ENCODE measurements at regions not wholly inside any gene's neighbourhood (a gene's known extent, or its start where the extent isn't known, plus 50 kb on each side); places are given as distances from the start of the nearest gene placed in this dataset.
"Not testable (repeated sequence)": the region's sequence is repeated elsewhere in the genome, so short reads cannot be mapped to it uniquely, and the experiment has no call there.

DNA sequence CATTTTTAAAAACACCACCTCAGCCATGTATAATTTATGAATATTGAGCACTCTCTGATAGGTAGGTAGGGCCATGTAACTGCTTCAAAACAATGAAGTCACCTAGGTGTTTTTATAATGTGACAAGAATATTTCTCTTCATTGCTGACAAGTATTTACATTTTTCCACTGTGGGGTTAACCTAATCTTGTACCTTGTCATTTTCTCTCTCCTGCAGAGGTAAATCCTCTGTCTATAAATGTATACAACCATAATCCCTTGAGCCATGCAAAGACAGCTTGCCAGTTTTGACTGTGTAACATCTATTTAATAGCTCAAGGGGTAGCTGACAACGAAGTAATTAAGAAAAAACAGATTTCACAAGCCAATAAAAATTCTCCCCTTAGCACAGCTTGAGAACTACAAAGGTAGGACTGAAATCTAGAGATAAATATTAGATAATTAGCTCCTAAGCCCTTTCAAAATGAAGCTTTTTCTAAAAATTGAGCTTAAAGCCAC is 137.6 kb upstream of the POGK start:
- no peak for DNase-seq

DNA sequence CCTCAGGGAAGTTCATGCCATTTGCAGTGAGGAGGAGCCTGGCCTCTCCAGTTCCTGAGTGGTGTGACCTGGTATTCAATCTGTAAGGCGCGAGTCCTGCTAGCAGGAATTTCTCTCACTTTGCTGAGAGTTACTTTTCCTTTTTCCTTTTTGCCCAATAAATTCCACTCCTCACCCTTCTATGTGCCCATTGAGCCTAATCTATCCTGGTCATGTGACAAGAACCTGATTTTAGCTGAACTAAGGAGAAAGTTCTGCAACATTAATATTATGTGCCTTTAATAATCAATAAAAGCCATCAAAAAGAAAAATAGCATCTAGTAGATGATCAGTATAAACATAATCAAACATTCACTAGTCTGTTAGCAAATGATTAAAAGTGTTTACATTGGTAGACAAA is 136.1 kb upstream of the POGK start:
- DNase-seq, result no peak

DNA sequence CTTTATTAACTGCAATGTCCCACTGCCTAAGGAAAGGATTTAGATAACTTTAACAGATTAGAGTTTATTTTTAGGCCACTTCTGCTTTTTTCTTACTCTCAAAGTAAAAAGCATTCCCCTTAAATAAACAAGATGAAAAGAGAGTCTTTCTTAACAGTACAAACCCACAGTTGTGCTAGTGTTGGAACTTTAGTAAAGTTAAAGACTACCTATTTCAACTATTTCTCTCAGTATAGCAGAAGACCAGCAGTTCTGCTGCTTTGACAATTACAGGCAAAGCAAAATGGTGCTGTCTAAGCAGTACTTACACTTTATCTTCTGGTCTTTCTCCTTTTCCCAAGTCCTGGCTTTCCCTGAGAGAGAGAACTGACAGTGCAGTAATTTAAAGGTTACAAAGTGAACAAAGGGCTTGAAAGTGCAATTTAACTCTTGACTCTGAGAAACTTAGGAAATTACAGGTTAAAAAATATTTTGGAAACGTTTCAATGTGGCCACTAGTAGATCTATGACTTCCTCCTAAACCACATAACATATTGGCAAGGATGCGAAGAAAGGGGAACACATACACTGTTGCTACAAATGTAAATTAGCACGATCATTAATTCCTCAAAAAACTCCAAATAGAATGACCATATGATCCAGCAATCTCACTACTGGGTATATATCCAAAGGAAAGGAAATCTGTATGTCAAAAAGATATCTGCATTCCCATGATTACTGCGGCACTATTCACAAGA is 135.4 kb upstream of the POGK start:
- DNase-seq, result no peak

DNA sequence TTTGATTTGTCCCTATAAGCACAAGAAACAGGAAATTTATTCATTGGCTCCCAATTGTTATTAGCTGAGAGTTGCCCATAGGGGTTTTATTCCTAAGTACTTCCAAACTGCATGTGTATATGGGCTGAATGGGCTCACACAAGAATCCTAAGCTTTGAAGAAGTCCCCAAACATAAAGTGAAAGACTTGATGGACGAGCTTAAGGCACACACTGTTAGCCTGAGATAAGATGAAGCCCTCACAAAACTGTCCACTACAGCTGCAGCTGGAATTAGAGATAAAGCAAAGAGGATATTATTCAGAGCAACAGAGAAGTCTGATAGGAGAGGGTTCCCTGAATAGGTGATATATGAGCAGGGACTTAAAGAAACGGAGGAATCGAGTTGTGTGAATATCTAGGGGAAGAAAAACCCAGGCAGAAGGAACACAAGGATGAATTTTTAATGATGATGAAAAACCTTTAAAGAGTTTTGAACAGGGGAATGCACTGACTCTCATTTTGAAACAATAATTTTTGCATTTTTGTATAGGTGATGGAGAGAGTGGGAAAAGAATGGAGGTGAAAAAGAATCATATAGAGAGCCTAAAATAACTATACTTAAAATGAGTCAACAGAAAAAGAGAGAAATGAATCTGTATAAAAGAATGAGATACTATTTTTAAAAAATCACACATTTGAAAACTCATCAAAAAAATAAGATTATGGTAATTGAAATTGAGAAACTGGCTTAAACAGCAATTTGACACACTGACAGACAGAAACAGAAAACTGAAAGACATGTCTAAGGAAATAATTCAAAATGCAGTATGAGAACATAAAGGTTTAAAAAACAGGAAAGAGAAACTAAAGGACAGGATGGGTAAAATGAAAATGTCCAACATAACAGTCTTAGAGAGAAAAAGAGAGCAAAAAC is 133.6 kb upstream of the POGK start:
- DNase-seq, result no peak

DNA sequence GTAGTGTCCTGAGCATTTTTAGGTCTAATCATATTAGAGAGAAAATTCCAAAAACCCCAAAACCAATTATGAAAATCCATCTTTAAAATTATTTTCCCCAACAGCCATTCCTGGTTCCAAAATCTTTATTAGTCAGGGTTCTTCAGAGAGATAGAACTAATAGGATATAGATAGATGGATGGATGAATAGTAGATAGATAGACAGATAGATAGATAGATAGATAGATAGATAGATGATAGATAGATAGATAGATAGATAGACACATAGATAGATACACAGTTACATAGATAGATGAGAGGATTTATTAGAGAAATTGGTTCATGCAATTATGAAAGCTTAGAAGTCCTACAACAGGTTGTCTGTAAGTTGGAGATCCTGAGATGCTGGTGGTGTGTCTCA is 122.7 kb upstream of the POGK start:
- no peak for DNase-seq

DNA sequence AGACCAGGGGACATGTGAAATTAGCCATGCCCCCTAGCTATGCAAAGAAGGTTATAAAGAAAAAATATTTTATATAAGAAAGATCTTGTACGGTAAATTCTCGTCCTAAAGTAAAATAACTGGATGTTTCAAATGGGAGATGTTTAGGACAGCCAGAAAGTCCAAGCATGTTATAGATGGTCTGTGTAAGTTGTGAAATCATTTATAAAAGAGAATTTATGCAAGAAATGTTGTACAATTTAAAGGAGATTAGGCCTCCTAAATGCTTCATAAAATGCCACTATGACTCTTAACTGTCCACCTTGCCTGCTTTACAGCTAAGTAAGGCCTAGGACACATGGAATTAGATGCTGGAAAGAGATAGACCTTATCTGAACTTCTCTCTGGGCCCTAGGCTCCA is 118.1 kb upstream of the POGK start:
- no peak for DNase-seq

DNA sequence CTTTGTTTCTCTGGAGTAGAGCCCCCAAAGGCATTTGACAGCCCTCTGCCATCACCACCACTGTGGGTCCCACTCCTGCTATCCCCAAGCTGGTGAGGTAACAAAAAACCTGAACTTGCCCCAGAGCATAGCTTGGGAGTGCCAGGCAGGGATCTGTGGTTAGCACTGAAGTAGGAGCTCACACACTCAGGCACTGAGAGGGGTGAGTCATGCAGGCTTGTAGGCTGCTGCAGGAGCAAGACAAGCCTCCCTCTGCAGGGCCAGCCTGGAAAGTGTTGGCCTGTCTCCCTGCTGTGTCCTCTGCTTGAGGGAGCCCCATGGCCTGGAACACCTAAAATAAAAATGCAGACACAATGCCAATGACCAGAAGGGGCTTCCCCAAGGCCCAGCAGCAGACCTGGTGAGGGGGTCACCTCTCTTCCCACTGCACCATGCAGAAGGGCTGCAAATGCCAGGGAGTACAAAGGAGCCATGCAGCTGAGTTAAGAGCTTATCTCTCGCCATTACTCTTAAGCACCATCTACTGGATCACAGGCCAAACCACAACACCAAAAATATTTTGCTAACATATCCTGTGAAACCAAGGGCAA is 108.9 kb upstream of the POGK start:
- DNase-seq, result no peak

DNA sequence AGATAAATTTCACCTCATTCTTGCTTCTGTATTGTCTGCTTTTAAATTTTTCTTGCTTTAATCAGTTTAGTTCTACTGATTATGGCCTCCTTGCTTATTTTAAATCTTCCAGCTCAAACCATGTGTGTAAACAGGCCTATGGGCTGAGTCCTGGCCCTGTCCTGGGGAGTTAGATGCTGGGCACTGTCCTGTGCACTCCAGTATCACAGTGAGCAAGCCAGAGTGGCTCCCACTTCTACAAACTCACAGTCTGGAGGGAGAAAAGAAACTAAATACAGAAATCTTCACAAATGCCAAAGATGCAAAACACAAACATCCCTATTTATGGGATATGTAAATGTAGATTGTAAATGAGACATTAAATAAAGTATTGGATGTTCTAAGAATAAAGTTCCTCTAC is 101.1 kb upstream of the POGK start:
- no peak for DNase-seq

DNA sequence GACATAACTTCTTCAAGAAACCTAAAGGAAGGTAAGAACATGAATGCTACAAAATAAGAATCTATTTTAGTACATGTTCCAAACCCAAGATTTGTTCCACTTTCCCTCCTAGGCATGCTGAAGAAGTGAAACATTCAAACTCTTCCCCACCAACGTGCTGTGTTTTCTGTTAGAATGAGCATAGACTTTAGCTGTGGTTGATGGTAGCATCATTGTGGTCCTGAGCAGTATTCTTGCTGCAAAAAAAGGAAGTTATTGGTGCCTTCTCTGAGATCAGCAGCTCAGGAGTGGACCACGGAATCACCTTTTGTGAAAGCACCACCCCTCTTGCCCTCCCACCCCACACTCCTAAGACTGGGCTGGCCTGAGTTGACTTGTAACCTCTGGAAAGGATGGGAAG is 100.4 kb upstream of the POGK start:
- DNase-seq, result no peak

DNA sequence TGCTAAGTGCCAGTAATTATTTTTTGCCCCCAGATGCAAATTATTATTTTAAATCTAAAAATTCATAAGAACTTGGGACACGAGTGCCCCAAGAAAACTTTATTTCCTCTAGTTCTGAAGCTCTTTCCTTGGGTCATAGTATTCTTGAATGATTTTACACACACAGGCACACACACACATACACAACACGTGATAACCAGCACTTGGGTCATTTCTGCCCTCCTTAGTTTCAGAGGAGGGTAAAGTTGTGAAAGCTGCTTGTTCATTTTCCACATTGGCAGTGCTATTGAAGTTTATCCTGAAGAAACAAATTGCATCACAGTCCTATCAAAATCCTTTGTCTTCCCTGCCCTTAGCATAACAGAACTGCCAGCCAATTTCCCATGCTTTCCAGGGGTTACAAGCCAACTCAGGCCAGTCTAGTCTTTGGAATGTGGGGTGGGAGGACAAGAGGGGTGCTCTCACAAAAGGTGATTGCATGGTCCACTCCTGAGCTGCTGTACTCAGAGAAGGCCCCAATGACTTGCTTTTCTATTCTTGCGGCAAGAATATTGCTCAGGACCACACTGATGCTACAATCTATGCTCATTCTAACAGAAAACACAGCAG is 98.5 kb upstream of the POGK start:
- DNase-seq, result no peak

DNA sequence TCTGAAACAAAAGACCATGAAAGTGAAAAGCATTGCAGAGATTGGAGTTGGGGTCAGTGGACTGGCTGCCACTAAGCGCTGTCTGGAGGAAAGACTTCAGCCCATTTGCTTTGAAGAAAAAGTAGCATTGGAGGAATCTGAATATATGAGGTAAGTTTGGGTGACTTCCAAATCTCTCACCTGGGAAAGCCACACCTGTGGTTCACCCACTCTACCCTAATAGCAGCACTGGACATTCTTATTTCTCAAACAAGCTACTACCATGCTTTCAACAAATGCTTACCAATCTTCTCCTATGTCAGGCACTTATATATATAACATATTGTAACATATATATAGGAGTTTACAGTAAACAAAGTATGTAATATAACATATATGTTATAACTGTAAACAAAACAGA is 76.0 kb upstream of the POGK start:
- no peak for DNase-seq

DNA sequence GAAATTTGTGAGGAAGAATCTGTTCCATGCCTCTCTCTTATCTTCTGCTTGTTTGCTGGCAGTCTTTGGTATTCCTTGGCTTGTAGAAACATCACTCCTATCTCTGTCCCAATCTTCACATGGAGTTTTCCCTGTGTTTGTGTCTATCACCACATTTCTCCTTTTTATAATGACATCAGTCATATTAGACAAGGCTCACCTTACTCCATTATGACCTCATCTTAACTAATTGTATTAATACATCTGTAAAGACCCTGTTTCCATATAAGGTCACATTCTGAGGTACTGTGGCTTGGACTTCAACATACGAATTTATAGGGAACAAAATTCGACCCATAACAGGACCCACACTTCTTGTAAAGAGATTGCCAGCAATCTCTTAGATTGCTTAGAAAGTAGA is 72.3 kb upstream of the POGK start:
- no peak for DNase-seq

DNA sequence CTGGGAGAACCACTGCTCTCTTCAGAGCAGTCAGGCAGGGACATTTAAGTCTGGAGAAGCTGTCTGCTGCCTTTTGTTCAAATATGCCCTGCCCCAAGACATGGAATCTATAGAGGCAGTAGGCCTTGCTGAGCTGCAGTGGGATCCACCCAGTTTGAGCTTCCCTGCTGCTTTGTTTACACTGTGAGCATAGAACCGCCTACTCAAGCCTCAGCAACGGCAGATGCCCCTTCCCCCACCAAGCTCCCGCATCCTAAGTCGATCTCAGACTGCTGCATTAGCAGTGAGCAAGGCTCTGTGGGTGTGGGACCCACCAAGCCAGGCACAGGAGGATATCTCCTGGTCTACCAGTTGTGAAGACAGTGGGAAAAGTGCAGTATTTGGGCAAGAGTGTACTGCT is 54.6 kb upstream of the POGK start:
- DNase-seq, result not testable (repeated sequence)

DNA sequence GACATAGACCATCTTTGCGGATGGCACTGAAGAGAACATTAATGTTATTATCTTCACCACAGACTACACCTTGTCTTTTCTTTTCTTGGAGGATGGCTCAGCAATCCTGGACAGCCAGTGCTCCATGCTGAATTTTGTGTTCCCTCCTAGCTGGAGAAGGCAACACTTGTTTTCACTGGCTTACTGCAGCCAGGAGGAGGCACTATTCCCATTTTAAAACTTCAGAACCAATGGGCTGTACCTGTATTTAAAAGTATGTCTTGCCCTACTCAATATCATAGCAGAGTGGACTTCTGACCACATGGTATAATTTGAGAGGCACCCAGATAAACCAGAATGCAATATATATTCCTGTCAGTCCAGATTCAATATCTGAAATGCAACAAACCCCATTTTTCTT is 53.3 kb upstream of the POGK start:
- no peak for DNase-seq

DNA sequence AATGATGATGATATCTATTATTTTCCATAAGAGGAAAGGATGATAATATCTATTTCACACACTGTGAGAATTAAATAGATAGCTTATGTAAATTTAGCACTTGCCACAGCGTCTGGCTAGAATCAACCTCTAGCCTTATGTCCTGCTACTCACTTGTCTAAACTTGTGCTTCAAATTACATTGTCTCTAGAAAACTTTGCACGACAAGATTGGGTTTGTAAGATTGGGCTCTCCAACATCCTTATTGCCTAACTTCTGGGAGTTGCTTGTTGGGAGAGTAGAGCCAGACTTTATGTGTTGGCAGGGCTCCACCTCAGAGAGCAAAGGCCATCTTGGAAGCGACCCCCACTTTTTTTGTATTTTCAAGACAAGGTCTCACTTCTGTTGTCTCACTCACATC is 50.0 kb upstream of the POGK start:
- no peak for DNase-seq
